DND-41 (cell line): ENCODE measurements at regions not wholly inside any gene's neighbourhood (a gene's known extent, or its start where the extent isn't known, plus 50 kb on each side); places are given as distances from the start of the nearest gene placed in this dataset.

Experiments
- ATAC-seq: fragments of 200-7000 bp; cut with Tn5 transposase; 3 replicates; pipeline ENCODE4 v1.9.1; 2021; ENCODE audit warnings: low read depth; ENCODE audit not compliant: insufficient read depth
- DNase-seq: peaks from one replicate; pipeline ENCODE4 v3.0.0-alpha.2; 2020
- H2AFZ ChIP-seq: 2 replicates; pipeline ENCODE4 v1.6.0; 2012; ENCODE audit warnings: low read depth, low read length
- H3K27ac ChIP-seq: 2 replicates; pipeline ENCODE4 v1.5.1; 2012; ENCODE audit warnings: low read length, inconsistent platforms
- H3K27me3 ChIP-seq: fragments of 200-600 bp; sonication (generic); 2 replicates; pipeline ENCODE4 v1.6.0; 2012; ENCODE audit warnings: low read length, mild to moderate bottlenecking, inconsistent platforms; ENCODE audit not compliant: insufficient read depth, poor library complexity
- H3K36me3 ChIP-seq: 2 replicates; pipeline ENCODE4 v1.5.1; 2012; ENCODE audit warnings: low read length, inconsistent platforms; ENCODE audit not compliant: insufficient read depth
- H3K4me1 ChIP-seq: 2 replicates; pipeline ENCODE4 v1.5.1; 2012; ENCODE audit warnings: mild to moderate bottlenecking, low read length; ENCODE audit not compliant: insufficient read depth
- H3K4me2 ChIP-seq: 2 replicates; pipeline ENCODE4 v1.6.0; 2012; ENCODE audit warnings: mild to moderate bottlenecking, moderate library complexity, low read length, inconsistent platforms; ENCODE audit not compliant: insufficient read depth
- H3K4me3 ChIP-seq, 2 experiments: fragments of 200-600 bp in 1 of 2; shearing (Covaris generic) in 1 of 2; 2 replicates each; pipeline ENCODE4 v1.5.1; 2012 to 2016; ENCODE audit warnings: inconsistent platforms in 2 of 2, low read length in 2 of 2, mild to moderate bottlenecking in 2 of 2, low read depth in 1 of 2, moderate library complexity in 1 of 2
- H3K79me2 ChIP-seq: 2 replicates; pipeline ENCODE4 v1.6.0; 2012; ENCODE audit warnings: low read length, inconsistent platforms; ENCODE audit not compliant: insufficient read depth
- H3K9ac ChIP-seq: 2 replicates; pipeline ENCODE4 v1.6.0; 2012; ENCODE audit warnings: low read depth, mild to moderate bottlenecking, inconsistent platforms, low read length, moderate library complexity
- H3K9me3 ChIP-seq: 2 replicates; pipeline ENCODE4 v1.5.1; 2012; ENCODE audit warnings: low read length, moderate library complexity, mild to moderate bottlenecking, inconsistent platforms; ENCODE audit not compliant: insufficient read depth, severe bottlenecking
- H4K20me1 ChIP-seq: 2 replicates; pipeline ENCODE4 v1.6.0; 2012; ENCODE audit warnings: low read length; ENCODE audit not compliant: insufficient read depth
- CTCF ChIP-seq: IDR thresholded peaks from 2 replicates; pipeline ENCODE4 v1.5.1; 2012; ENCODE audit warnings: borderline replicate concordance, low read length, moderate library complexity, mild to moderate bottlenecking; ENCODE audit not compliant: poor library complexity, severe bottlenecking; ENCODE audit errors: extremely low read depth
- EZH2 ChIP-seq: IDR thresholded peaks from 3 replicates; pipeline ENCODE4 v1.6.1; 2012; ENCODE audit warnings: borderline replicate concordance, low read depth, mild to moderate bottlenecking, moderate library complexity, low read length, inconsistent platforms; ENCODE audit not compliant: severe bottlenecking

GRCh38 chr2:155404433-155405002 lies 706.0 kb downstream of the KCNJ3 start:
- no peak overlapping the region for H3K9ac ChIP-seq
- no peaks in the 10 kb centered on the region for H3K79me2 ChIP-seq
- no peak overlapping the region for H3K4me3 ChIP-seq
- H4K20me1 ChIP-seq, result no peaks in the 10 kb centered on the region
- no peaks in the 10 kb centered on the region for H3K27me3 ChIP-seq
- DNase-seq (no peak), ATAC-seq (no peak)
- TF ChIP-seq CTCF (no peak), EZH2 (no peak)
- no peaks in the 10 kb centered on the region for H3K36me3 ChIP-seq
- H2AFZ ChIP-seq, result no peak overlapping the region
- H3K4me1 ChIP-seq, result no peaks in the 10 kb centered on the region
- H3K9me3 ChIP-seq, result peaks cover 16% of the 10 kb centered on the region
- H3K27ac ChIP-seq, result no peak overlapping the region
- H3K4me2 ChIP-seq, result no peak overlapping the region

- Histone ChIP-seq H2AFZ (no peak overlapping the region), H3K9me3 (peaks cover 4% of the 10 kb centered on the region), H3K27me3 (no peaks in the 10 kb centered on the region), H3K79me2 (no peaks in the 10 kb centered on the region), H3K4me2 (no peak overlapping the region), H3K27ac (no peak overlapping the region), H3K9ac (no peak overlapping the region), H3K4me1 (no peaks in the 10 kb centered on the region), H3K36me3 (no peaks in the 10 kb centered on the region), H3K4me3 (no peak overlapping the region), H4K20me1 (no peaks in the 10 kb centered on the region)
- ATAC-seq (no peak), DNase-seq (no peak)
- TF ChIP-seq EZH2 (no peak), CTCF (no peak)
Observed at GRCh38 chr2:155393406-155393805, 694.9 kb downstream of the KCNJ3 start.

- Histone ChIP-seq H3K79me2 (no peaks in the 10 kb centered on the region), H2AFZ (no peak overlapping the region), H3K9ac (no peak overlapping the region), H4K20me1 (no peaks in the 10 kb centered on the region), H3K27ac (no peak overlapping the region), H3K27me3 (no peaks in the 10 kb centered on the region), H3K36me3 (no peaks in the 10 kb centered on the region), H3K4me3 (no peak overlapping the region), H3K9me3 (peaks cover 4% of the 10 kb centered on the region), H3K4me2 (no peak overlapping the region), H3K4me1 (no peaks in the 10 kb centered on the region)
- no peak for TF ChIP-seq EZH2
- no peak for TF ChIP-seq CTCF
- ATAC-seq (no peak), DNase-seq (no peak)
Observed at GRCh38 chr2:155391613-155392130, 693.2 kb downstream of the KCNJ3 start.

GRCh38 chr2:155389224-155389623 lies 690.7 kb downstream of the KCNJ3 start:
- no peak for TF ChIP-seq CTCF
- no peaks in the 10 kb centered on the region for H4K20me1 ChIP-seq
- no peak for DNase-seq
- H3K9me3 ChIP-seq, result no peaks in the 10 kb centered on the region
- H3K4me3 ChIP-seq, result no peak overlapping the region
- no peak overlapping the region for H3K27ac ChIP-seq
- H2AFZ ChIP-seq, result no peak overlapping the region
- no peaks in the 10 kb centered on the region for H3K27me3 ChIP-seq
- ATAC-seq, result no peak
- no peak overlapping the region for H3K4me2 ChIP-seq
- no peaks in the 10 kb centered on the region for H3K79me2 ChIP-seq
- no peaks in the 10 kb centered on the region for H3K4me1 ChIP-seq
- H3K9ac ChIP-seq, result no peak overlapping the region
- no peaks in the 10 kb centered on the region for H3K36me3 ChIP-seq
